Hepatocyte (in vitro differentiated cells): ENCODE measurements at regions not wholly inside any gene's neighbourhood (a gene's known extent, or its start where the extent isn't known, plus 50 kb on each side); places are given as distances from the start of the nearest gene placed in this dataset.

Experiments used
- DNase-seq: peaks from one replicate; pipeline ENCODE4 v3.0.0-alpha.2; 2016; ENCODE audit warnings: low spot score
- H2AFZ ChIP-seq: fragments of 200-600 bp; sonication (generic); 2 replicates; pipeline ENCODE4 v1.6.0; 2016; ENCODE audit warnings: antibody characterized with exemption, mild to moderate bottlenecking
- H3K27ac ChIP-seq: fragments of 200-600 bp; sonication (generic); 2 replicates; pipeline ENCODE4 v1.5.1; 2016; ENCODE audit warnings: mild to moderate bottlenecking
- H3K27me3 ChIP-seq: fragments of 200-600 bp; sonication (generic); 2 replicates; pipeline ENCODE4 v1.6.1; 2016
- H3K36me3 ChIP-seq: fragments of 200-600 bp; sonication (generic); replicated peaks from 2 replicates; pipeline ENCODE4 v1.5.1; 2016; ENCODE audit warnings: low read depth; ENCODE audit not compliant: insufficient read depth
- H3K4me1 ChIP-seq: fragments of 200-600 bp; sonication (generic); 2 replicates; pipeline ENCODE4 v1.5.1; 2016; ENCODE audit warnings: mild to moderate bottlenecking, moderate library complexity; ENCODE audit not compliant: insufficient read depth
- H3K4me2 ChIP-seq: fragments of 200-600 bp; sonication (generic); 2 replicates; pipeline ENCODE4 v1.6.0; 2016
- H3K4me3 ChIP-seq: fragments of 200-600 bp; sonication (generic); 2 replicates; pipeline ENCODE4 v1.5.1; 2016; ENCODE audit warnings: mild to moderate bottlenecking
- H3K79me2 ChIP-seq: fragments of 200-600 bp; sonication (generic); 2 replicates; pipeline ENCODE4 v1.6.0; 2017; ENCODE audit warnings: mild to moderate bottlenecking
- H3K9me2 ChIP-seq: fragments of 200-600 bp; sonication (generic); replicated peaks from 2 replicates; pipeline ENCODE4 v1.6.0; 2017; ENCODE audit warnings: mild to moderate bottlenecking; ENCODE audit not compliant: insufficient read depth
- H3K9me3 ChIP-seq: fragments of 200-600 bp; sonication (generic); 2 replicates; pipeline ENCODE4 v1.5.1; 2016; ENCODE audit warnings: low read depth, mild to moderate bottlenecking
- H4K20me1 ChIP-seq: fragments of 200-600 bp; sonication (generic); 2 replicates; pipeline ENCODE4 v1.6.0; 2016; ENCODE audit warnings: mild to moderate bottlenecking; ENCODE audit not compliant: insufficient read depth, poor library complexity, severe bottlenecking
- EZH2 ChIP-seq: fragments of 200-600 bp; sonication (generic); IDR thresholded peaks from 2 replicates; pipeline ENCODE4 v1.6.1; 2016; ENCODE audit warnings: antibody characterized with exemption, mild to moderate bottlenecking, borderline replicate concordance
- EZH2phosphoT487 ChIP-seq: fragments of 200-600 bp; sonication (generic); IDR thresholded peaks from one replicate; pipeline ENCODE4 v1.6.1; 2018; ENCODE audit warnings: antibody characterized with exemption, mild to moderate bottlenecking, low read depth, moderate library complexity; ENCODE audit not compliant: unreplicated experiment, severe bottlenecking
- WGBS: methylation state at CpG from one replicate; pipeline ENCODE4 v1.1.6; 2016; ENCODE audit warnings: low lambda C conversion rate; ENCODE audit errors: missing lambda C conversion rate; 5-methylcytosine and 5-hydroxymethylcytosine counted together
- TF ChIP-seq, protein P1 (sequence below): fragments of 200-600 bp; sonication (generic); IDR thresholded peaks from 2 replicates; pipeline ENCODE4 v1.5.1; 2016; ENCODE audit warnings: antibody characterized with exemption, mild to moderate bottlenecking; ENCODE audit not compliant: poor library complexity

DNA sequence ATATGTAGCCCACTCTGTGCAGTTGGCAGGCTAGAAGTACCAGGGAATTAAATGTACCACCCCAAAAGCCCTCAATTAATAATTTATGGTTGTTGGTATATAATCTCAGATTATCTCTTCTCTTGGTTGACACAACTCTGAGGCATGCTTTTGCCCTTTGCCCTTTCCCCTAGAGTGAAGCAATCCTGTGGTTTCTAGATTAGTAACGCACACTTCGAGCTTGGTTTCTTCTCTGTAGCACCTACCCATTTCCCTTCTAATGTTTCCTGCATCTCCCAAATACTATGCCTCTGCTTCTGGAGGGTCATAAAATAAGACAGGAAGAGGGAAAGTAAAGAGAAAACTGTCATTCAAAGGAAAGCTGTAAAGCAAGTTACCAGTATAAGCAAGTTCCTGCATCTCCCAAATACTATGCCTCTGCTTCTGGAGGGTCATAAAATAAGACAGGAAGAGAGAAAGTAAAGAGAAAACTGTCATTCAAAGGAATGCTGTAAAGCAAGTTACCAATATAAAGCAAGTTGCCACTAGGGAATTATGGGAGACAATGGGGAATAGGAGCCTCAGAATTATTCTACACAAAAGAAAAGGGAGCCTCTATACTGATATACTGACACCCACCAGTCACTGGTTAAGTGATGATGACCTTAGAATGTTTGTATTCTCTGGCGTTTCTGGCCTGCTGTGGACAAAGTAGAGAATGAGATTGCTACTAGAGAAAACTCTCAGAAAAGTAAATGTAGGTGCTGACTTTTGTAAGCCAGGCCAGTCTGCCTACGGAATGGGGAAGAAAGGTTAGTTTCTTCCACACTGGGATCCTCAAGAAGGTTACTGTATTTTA lies 862.6 kb upstream of the MAN1A1 start:
- H3K4me1 ChIP-seq = peaks cover 19% of the 10 kb centered on the region
- no peak overlapping the region for H2AFZ ChIP-seq
- H3K9me2 ChIP-seq = no peaks in the 10 kb centered on the region
- H3K36me3 ChIP-seq = no peaks in the 10 kb centered on the region
- H3K9me3 ChIP-seq = no peaks in the 10 kb centered on the region
- H4K20me1 ChIP-seq = no peaks in the 10 kb centered on the region
- peak; percentile 31 for DNase-seq
- H3K4me2 ChIP-seq = peak overlapping the region; percentile 47
- H3K27ac ChIP-seq = peak overlapping the region; percentile 10
- TF ChIP-seq, protein P1, sequence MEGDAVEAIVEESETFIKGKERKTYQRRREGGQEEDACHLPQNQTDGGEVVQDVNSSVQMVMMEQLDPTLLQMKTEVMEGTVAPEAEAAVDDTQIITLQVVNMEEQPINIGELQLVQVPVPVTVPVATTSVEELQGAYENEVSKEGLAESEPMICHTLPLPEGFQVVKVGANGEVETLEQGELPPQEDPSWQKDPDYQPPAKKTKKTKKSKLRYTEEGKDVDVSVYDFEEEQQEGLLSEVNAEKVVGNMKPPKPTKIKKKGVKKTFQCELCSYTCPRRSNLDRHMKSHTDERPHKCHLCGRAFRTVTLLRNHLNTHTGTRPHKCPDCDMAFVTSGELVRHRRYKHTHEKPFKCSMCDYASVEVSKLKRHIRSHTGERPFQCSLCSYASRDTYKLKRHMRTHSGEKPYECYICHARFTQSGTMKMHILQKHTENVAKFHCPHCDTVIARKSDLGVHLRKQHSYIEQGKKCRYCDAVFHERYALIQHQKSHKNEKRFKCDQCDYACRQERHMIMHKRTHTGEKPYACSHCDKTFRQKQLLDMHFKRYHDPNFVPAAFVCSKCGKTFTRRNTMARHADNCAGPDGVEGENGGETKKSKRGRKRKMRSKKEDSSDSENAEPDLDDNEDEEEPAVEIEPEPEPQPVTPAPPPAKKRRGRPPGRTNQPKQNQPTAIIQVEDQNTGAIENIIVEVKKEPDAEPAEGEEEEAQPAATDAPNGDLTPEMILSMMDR = no peak
- TF ChIP-seq EZH2phosphoT487 (no peak), EZH2 (no peak)
- no peaks in the 10 kb centered on the region for H3K27me3 ChIP-seq
- WGBS = 30% methylated on average over 4 of the region's 4 CpGs
- no peaks in the 10 kb centered on the region for H3K79me2 ChIP-seq
- no peak overlapping the region for H3K4me3 ChIP-seq

DNA sequence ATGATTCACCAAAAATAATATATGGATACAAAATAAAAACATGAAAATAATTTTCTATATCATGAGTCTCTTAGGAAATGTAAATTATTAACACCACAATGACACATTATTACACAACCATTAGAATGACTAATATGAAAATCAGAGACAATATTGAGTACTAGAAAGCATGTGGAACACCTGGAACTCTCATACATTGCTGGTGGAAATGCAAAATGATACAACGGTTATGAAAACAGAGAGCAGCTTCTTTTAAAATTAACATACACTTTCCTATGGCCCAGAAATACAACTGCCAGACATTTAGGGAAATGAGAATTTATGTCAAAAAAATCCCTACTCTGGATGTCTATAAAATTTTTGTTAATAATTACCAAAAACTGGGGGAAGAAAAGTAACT lies 853.3 kb upstream of the MAN1A1 start:
- Histone ChIP-seq H2AFZ (no peak overlapping the region), H4K20me1 (no peaks in the 10 kb centered on the region), H3K9me3 (no peaks in the 10 kb centered on the region), H3K79me2 (no peaks in the 10 kb centered on the region), H3K36me3 (no peaks in the 10 kb centered on the region), H3K4me3 (no peak overlapping the region), H3K4me2 (no peak overlapping the region), H3K4me1 (no peaks in the 10 kb centered on the region), H3K27ac (no peak overlapping the region), H3K27me3 (no peaks in the 10 kb centered on the region), H3K9me2 (no peaks in the 10 kb centered on the region)
- TF ChIP-seq, protein P1 = no peak
- no peak for DNase-seq
- 90% methylated on average over 1 of the region's 1 CpG for WGBS

DNA sequence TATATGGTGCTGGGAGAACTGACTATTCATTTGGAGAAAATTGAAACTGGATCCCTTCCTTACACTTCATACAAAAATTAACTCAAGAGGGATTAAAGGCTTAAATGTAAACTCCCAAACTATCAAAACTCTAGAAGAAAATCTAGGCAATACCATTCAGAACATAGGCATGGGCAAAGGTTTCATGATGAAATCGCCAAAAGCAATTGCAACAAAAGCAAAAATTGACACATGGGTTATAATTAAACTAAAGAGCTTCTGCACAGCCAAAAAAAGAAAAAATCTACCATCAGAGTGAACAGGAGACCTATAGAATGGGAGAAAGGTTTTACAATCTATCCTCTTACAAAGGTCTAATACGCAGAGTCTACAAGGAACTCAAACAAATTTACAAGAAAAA lies 851.3 kb upstream of the MAN1A1 start:
- TF ChIP-seq, protein P1 = no peak
- TF ChIP-seq EZH2 (no peak), EZH2phosphoT487 (no peak)
- Histone ChIP-seq H3K79me2 (no peaks in the 10 kb centered on the region), H3K36me3 (no peaks in the 10 kb centered on the region), H3K4me2 (no peak overlapping the region), H4K20me1 (no peaks in the 10 kb centered on the region), H3K27me3 (no peaks in the 10 kb centered on the region), H3K4me3 (no peak overlapping the region), H2AFZ (no peak overlapping the region), H3K27ac (no peak overlapping the region), H3K9me3 (no peaks in the 10 kb centered on the region), H3K9me2 (no peaks in the 10 kb centered on the region), H3K4me1 (no peaks in the 10 kb centered on the region)
- DNase-seq = no peak
- 85% methylated on average over 2 of the region's 2 CpGs for WGBS
